Parathyroid adenoma (tissue), 2 donors: ENCODE measurements at regions not wholly inside any gene's neighbourhood (a gene's known extent, or its start where the extent isn't known, plus 50 kb on each side); places are given as distances from the start of the nearest gene placed in this dataset.
"Not testable (repeated sequence)": the region's sequence is repeated elsewhere in the genome, so short reads cannot be mapped to it uniquely, and the experiment has no call there.

Source experiments
- H2AFZ ChIP-seq: fragments of 300-600 bp; sonication (generic); one replicate; pipeline ENCODE4 v1.7.0; 2017; ENCODE audit warnings: antibody characterized with exemption, mild to moderate bottlenecking
- H3K27ac ChIP-seq: fragments of 300-600 bp; sonication (generic); one replicate; pipeline ENCODE4 v1.7.0; 2017
- H3K27me3 ChIP-seq: fragments of 300-600 bp; sonication (generic); one replicate; pipeline ENCODE4 v1.7.0; 2017; ENCODE audit warnings: low read length; ENCODE audit not compliant: control insufficient read depth, insufficient read depth
- H3K36me3 ChIP-seq: fragments of 300-600 bp; sonication (generic); one replicate; pipeline ENCODE4 v1.7.0; 2017; ENCODE audit warnings: low read length; ENCODE audit not compliant: control insufficient read depth, insufficient read depth
- H3K4me1 ChIP-seq: fragments of 300-600 bp; sonication (generic); one replicate; pipeline ENCODE4 v1.7.0; 2017; ENCODE audit warnings: control low read depth
- H3K4me2 ChIP-seq: fragments of 300-600 bp; sonication (generic); one replicate; pipeline ENCODE4 v1.7.0; 2017; ENCODE audit warnings: low read length
- H3K4me3 ChIP-seq: fragments of 300-600 bp; sonication (generic); one replicate; pipeline ENCODE4 v1.7.0; 2017; ENCODE audit warnings: low read depth, low read length
- H3K79me2 ChIP-seq: fragments of 300-600 bp; sonication (generic); one replicate; pipeline ENCODE4 v1.7.0; 2017; ENCODE audit warnings: control low read depth
- H3K9ac ChIP-seq: fragments of 300-600 bp; sonication (generic); one replicate; pipeline ENCODE4 v1.7.0; 2017; ENCODE audit warnings: mild to moderate bottlenecking
- H3K9me3 ChIP-seq: fragments of 300-600 bp; sonication (generic); one replicate; pipeline ENCODE4 v1.7.0; 2017; ENCODE audit warnings: low read length; ENCODE audit not compliant: control insufficient read depth
- TF ChIP-seq, protein P1 (sequence below): fragments of 300-600 bp; sonication (generic); IDR thresholded peaks from one replicate; pipeline ENCODE4 v1.7.0; 2017; ENCODE audit warnings: antibody characterized with exemption, mild to moderate bottlenecking
- donor health status: primary hyperparathyroidism.

DNA sequence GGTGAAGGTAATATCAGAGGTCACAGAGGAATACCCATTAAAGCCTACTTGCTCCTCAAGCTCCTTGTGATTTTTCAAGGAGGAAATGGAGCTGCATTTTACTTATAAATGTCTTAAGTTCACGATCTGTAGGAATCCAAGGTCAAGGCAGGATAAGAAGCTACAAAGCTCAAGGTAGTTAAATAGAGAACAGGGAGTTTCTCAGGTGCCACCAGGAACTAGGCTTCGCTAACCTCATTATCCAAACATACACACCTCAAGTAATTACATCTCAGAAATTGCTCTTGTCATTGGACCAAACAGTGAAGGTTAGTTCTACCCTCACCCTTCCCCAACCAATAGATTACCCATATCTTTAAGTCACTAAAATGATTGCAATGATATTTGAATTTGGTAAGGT is 317.4 kb upstream of the HNRNPA3 start:
- H3K4me1 ChIP-seq = no peaks in the 10 kb centered on the region
- no peak overlapping the region for H3K4me2 ChIP-seq
- H3K9ac ChIP-seq = no peak overlapping the region
- no peak overlapping the region for H2AFZ ChIP-seq
- H3K27me3 ChIP-seq = no peaks in the 10 kb centered on the region
- H3K27ac ChIP-seq = no peak overlapping the region
- no peaks in the 10 kb centered on the region for H3K36me3 ChIP-seq
- H3K9me3 ChIP-seq = no peaks in the 10 kb centered on the region
- H3K4me3 ChIP-seq = no peak overlapping the region
- TF ChIP-seq, protein P1, sequence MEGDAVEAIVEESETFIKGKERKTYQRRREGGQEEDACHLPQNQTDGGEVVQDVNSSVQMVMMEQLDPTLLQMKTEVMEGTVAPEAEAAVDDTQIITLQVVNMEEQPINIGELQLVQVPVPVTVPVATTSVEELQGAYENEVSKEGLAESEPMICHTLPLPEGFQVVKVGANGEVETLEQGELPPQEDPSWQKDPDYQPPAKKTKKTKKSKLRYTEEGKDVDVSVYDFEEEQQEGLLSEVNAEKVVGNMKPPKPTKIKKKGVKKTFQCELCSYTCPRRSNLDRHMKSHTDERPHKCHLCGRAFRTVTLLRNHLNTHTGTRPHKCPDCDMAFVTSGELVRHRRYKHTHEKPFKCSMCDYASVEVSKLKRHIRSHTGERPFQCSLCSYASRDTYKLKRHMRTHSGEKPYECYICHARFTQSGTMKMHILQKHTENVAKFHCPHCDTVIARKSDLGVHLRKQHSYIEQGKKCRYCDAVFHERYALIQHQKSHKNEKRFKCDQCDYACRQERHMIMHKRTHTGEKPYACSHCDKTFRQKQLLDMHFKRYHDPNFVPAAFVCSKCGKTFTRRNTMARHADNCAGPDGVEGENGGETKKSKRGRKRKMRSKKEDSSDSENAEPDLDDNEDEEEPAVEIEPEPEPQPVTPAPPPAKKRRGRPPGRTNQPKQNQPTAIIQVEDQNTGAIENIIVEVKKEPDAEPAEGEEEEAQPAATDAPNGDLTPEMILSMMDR = no peak
- no peaks in the 10 kb centered on the region for H3K79me2 ChIP-seq

DNA sequence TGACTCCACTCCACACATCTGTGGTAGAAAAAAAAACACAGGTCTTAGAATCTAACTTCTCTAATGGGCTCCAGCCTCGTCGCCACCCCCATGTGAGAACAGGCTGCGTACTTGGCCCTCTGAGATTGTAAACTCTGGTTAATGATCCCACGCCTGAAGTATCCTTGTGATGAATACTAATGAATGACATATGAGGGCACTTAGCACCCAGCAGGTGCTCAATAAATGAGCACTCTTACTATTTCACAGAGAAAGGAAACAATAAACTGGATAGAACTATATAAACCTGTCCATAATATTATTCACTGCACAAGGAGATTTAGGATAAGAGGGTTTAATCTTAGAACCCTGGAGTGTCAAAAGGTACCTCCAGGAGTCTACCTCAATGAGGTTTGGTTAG is 310.1 kb upstream of the HNRNPA3 start:
- H3K4me2 ChIP-seq = no peak overlapping the region
- H3K4me3 ChIP-seq = no peak overlapping the region
- no peaks in the 10 kb centered on the region for H3K9me3 ChIP-seq
- H3K79me2 ChIP-seq = no peaks in the 10 kb centered on the region
- H3K36me3 ChIP-seq = no peaks in the 10 kb centered on the region
- TF ChIP-seq, protein P1 = no peak
- H3K27ac ChIP-seq = no peak overlapping the region
- no peaks in the 10 kb centered on the region for H3K27me3 ChIP-seq
- H3K9ac ChIP-seq = no peak overlapping the region
- no peaks in the 10 kb centered on the region for H3K4me1 ChIP-seq
- H2AFZ ChIP-seq = no peak overlapping the region

DNA sequence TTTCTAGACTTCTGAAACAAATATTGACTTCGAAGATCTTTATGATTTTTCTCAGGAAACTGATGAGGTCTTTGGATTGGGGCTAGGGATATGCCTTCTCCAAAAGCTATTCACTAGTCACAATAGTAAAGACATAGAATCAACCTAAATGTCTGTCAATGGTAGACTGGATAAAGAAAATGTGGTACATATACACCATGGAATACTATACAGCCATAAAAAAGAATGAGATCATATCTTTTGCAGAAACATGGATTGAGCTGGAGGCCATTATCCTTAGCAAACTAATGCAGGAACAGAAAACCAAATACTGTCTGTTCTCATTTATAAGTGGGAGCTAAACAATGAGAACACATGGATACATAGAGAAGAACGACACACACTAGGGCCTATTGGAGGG is 308.5 kb upstream of the HNRNPA3 start:
- H3K9me3 ChIP-seq, H3K79me2 ChIP-seq, H2AFZ ChIP-seq, H3K4me2 ChIP-seq, H3K27ac ChIP-seq, H3K9ac ChIP-seq, H3K27me3 ChIP-seq, H3K4me3 ChIP-seq, H3K36me3 ChIP-seq, H3K4me1 ChIP-seq: not testable (repeated sequence)

DNA sequence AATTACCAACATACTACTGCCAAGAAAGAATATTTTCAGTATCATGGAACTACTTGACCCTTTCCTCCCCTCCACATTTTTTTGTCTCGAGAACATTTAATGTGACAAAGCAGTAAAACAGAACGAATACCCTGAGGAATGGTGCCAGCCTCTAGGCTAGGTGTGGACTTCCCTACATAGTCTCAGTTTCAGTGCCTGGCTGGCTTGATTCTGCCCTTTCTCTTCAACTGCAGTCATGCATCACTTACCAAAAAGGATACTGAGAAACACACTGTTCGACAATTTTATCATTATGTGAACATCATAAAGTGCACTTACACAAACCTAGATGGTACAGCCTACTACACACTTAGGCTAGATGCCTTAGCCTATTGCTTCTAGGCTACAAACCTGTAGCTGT is 305.3 kb upstream of the HNRNPA3 start:
- Histone ChIP-seq H2AFZ (no peak overlapping the region), H3K9me3 (no peaks in the 10 kb centered on the region), H3K79me2 (no peaks in the 10 kb centered on the region), H3K9ac (no peak overlapping the region), H3K27ac (no peak overlapping the region), H3K4me3 (no peak overlapping the region), H3K4me1 (no peaks in the 10 kb centered on the region), H3K4me2 (no peak overlapping the region), H3K36me3 (no peaks in the 10 kb centered on the region), H3K27me3 (no peaks in the 10 kb centered on the region)
- TF ChIP-seq, protein P1 = no peak

DNA sequence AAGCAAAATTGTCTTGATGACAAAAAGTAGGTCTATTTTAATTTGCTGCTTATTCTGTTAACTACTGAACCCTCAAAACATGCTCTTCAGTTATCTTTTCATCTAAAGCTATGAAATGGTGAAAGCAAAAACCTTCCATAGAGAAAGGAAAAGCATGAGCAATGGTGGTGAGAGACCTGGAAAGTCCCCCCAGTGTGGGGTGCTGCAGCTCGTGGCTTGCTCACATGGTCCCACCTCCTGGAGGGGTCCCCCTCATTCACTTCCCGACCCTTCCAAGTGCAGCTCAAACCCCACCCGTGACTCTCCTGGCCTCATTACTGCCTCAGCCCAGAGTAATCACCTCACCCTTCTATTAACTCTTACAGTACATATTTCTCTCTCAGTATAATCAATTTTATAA is 301.8 kb upstream of the HNRNPA3 start:
- H3K4me2 ChIP-seq = no peak overlapping the region
- H3K4me3 ChIP-seq = no peak overlapping the region
- no peak overlapping the region for H3K27ac ChIP-seq
- H3K36me3 ChIP-seq = no peaks in the 10 kb centered on the region
- TF ChIP-seq, protein P1 = no peak
- H2AFZ ChIP-seq = no peak overlapping the region
- H3K9ac ChIP-seq = no peak overlapping the region
- no peaks in the 10 kb centered on the region for H3K9me3 ChIP-seq
- no peaks in the 10 kb centered on the region for H3K79me2 ChIP-seq
- H3K4me1 ChIP-seq = no peaks in the 10 kb centered on the region
- no peaks in the 10 kb centered on the region for H3K27me3 ChIP-seq
